WTC11 (cell line): ENCODE measurements at regions not wholly inside any gene's neighbourhood (a gene's known extent, or its start where the extent isn't known, plus 50 kb on each side); places are given as distances from the start of the nearest gene placed in this dataset.
A peak's percentile ranks its signal among the peaks of the same experiment; 100 is the strongest.

ENCODE experiments used
- ATAC-seq: fragments of 200-7000 bp; cut with Tn5 transposase; 2 replicates; pipeline ENCODE4 v1.10.0; 2021; ENCODE audit warnings: mild to moderate bottlenecking, moderate library complexity
- CTCF ChIA-PET: fragments of 300-600 bp; sonication (Branson Sonifier 250); formaldehyde crosslinking; loops from one replicate; lab custom pipeline; 2021; ENCODE audit warnings: antibody characterized with exemption; lab: Charles Lee
- POLR2A ChIA-PET: fragments of 350-600 bp; sonication (Branson Sonifier 250); formaldehyde crosslinking; loops from one replicate; lab custom pipeline; 2021; ENCODE audit warnings: antibody characterized with exemption; lab: Charles Lee
- DNase-seq: peaks from one replicate; pipeline ENCODE4 v3.0.0; 2021; ENCODE audit warnings: low spot score
- H3K27ac Mint-ChIP-seq: 2 replicates; pipeline ENCODE4 v1.8.0; 2021; ENCODE audit warnings: mixed read lengths
- H3K27me3 Mint-ChIP-seq: 2 replicates; pipeline ENCODE4 v1.8.0; 2021; ENCODE audit warnings: low read depth, mild to moderate bottlenecking, moderate library complexity, mixed read lengths
- H3K36me3 Mint-ChIP-seq: 2 replicates; pipeline ENCODE4 v1.8.0; 2021; ENCODE audit warnings: mixed read lengths
- H3K4me1 Mint-ChIP-seq: 2 replicates; pipeline ENCODE4 v1.8.0; 2022; ENCODE audit warnings: mixed read lengths
- H3K4me3 Mint-ChIP-seq: 2 replicates; pipeline ENCODE4 v1.8.0; 2021; ENCODE audit warnings: mild to moderate bottlenecking, moderate library complexity, mixed read lengths
- H3K9me3 Mint-ChIP-seq: 2 replicates; pipeline ENCODE4 v1.8.0; 2021; ENCODE audit warnings: mixed read lengths
- CBFB ChIP-seq: sonication (generic); formaldehyde crosslinking; IDR thresholded peaks from 2 replicates; pipeline ENCODE4 v1.8.1; 2022; ENCODE audit warnings: mild to moderate bottlenecking, low read depth, missing genetic modification reagents
- E2F5 ChIP-seq: sonication (generic); formaldehyde crosslinking; IDR thresholded peaks from 2 replicates; pipeline ENCODE4 v1.8.1; 2022; ENCODE audit warnings: mild to moderate bottlenecking, moderate library complexity, missing genetic modification reagents
- EMX1 ChIP-seq: fragments of 250-450 bp; sonication (Bioruptor Pico); IDR thresholded peaks from 2 replicates; pipeline ENCODE4 v1.8.0; 2021; ENCODE audit warnings: mild to moderate bottlenecking
- ESRRA ChIP-seq: sonication (generic); formaldehyde crosslinking; IDR thresholded peaks from 2 replicates; pipeline ENCODE4 v1.8.1; 2022; ENCODE audit warnings: mild to moderate bottlenecking, missing genetic modification reagents, borderline replicate concordance
- FOXP1 ChIP-seq: sonication (generic); formaldehyde crosslinking; IDR thresholded peaks from 2 replicates; pipeline ENCODE4 v1.8.0; 2022; ENCODE audit warnings: missing genetic modification reagents, mild to moderate bottlenecking, moderate library complexity, borderline replicate concordance
- HMGA2 ChIP-seq: fragments of 250-450 bp; sonication (Bioruptor Pico); IDR thresholded peaks from 2 replicates; pipeline ENCODE4 v1.4.0; 2021; ENCODE audit warnings: mild to moderate bottlenecking, moderate library complexity
- JAZF1 ChIP-seq: fragments of 250-450 bp; sonication (Bioruptor Pico); IDR thresholded peaks from 2 replicates; pipeline ENCODE4 v1.9.0; 2021; ENCODE audit warnings: moderate library complexity, mild to moderate bottlenecking, inconsistent platforms
- MAX ChIP-seq: sonication (generic); formaldehyde crosslinking; IDR thresholded peaks from 2 replicates; pipeline ENCODE4 v1.8.0; 2022; ENCODE audit warnings: mild to moderate bottlenecking, missing genetic modification reagents
- NFATC4 ChIP-seq: fragments of 250-450 bp; sonication (Bioruptor Pico); IDR thresholded peaks from 2 replicates; pipeline ENCODE4 v1.9.0; 2021; ENCODE audit warnings: mild to moderate bottlenecking
- NFE2L1 ChIP-seq: sonication (generic); formaldehyde crosslinking; IDR thresholded peaks from 2 replicates; pipeline ENCODE4 v1.8.1; 2023; ENCODE audit warnings: missing genetic modification reagents
- NR3C1 ChIP-seq: sonication (generic); formaldehyde crosslinking; conservative IDR thresholded peaks from 2 replicates; pipeline ENCODE4 v1.8.1; 2023; ENCODE audit warnings: low read depth, mild to moderate bottlenecking, missing genetic modification reagents
- STAT6 ChIP-seq: sonication (generic); formaldehyde crosslinking; conservative IDR thresholded peaks from 2 replicates; pipeline ENCODE4 v1.8.1; 2023; ENCODE audit warnings: mild to moderate bottlenecking, low read depth, missing genetic modification reagents, moderate library complexity
- USF2 ChIP-seq: sonication (generic); formaldehyde crosslinking; IDR thresholded peaks from 2 replicates; pipeline ENCODE4 v1.8.1; 2023; ENCODE audit warnings: mild to moderate bottlenecking, missing genetic modification reagents, moderate library complexity
- ZNF121 ChIP-seq: sonication (generic); formaldehyde crosslinking; IDR thresholded peaks from 2 replicates; pipeline ENCODE4 v1.8.0; 2023; ENCODE audit warnings: missing genetic modification reagents
- ZNF281 ChIP-seq: sonication (generic); formaldehyde crosslinking; IDR thresholded peaks from 2 replicates; pipeline ENCODE4 v1.8.0; 2023; ENCODE audit warnings: mild to moderate bottlenecking, missing genetic modification reagents
- ZNF317 ChIP-seq: sonication (generic); formaldehyde crosslinking; IDR thresholded peaks from 2 replicates; pipeline ENCODE4 v1.8.1; 2023; ENCODE audit warnings: low read depth, mild to moderate bottlenecking, moderate library complexity, missing genetic modification reagents, borderline replicate concordance
- ZNF512 ChIP-seq: sonication (generic); formaldehyde crosslinking; IDR thresholded peaks from 2 replicates; pipeline ENCODE4 v1.8.1; 2022; ENCODE audit warnings: missing genetic modification reagents, borderline replicate concordance
- ZNF671 ChIP-seq: fragments of 250-450 bp; sonication (Bioruptor Pico); IDR thresholded peaks from 2 replicates; pipeline ENCODE4 v1.8.0; 2021; ENCODE audit warnings: mild to moderate bottlenecking

- ChIA-PET CTCF (interaction anchor here (0.9 kb wide), 1 partner anchor 212 kb away, joined by 3 read pairs; no protein-coding TSS in a partner anchor), POLR2A (no interaction called here)
- H3K4me3 Mint-ChIP-seq, result no peak overlapping the region
- H3K27ac Mint-ChIP-seq, result no peak overlapping the region
- DNase-seq (no peak), ATAC-seq (no peak)
- no peaks in the 10 kb centered on the region; the same call in 1 of the 2 replicates for H3K36me3 Mint-ChIP-seq
- H3K27me3 Mint-ChIP-seq, result no peaks in the 10 kb centered on the region
- peaks cover 2% of the 10 kb centered on the region; the same call in 1 of the 2 replicates for H3K4me1 Mint-ChIP-seq
- TF ChIP-seq ESRRA (CRISPR knock-in tag), result no peak
- H3K9me3 Mint-ChIP-seq, result peaks cover 14% of the 10 kb centered on the region; the same call in 1 of the 2 replicates
Observed at GRCh38 chr10:89144836-89145235, 62.3 kb downstream of the CH25H start.

GRCh38 chr10:89142590-89142989 lies 64.5 kb downstream of the CH25H start:
- Mint-ChIP-seq H3K27me3 (no peaks in the 10 kb centered on the region), H3K9me3 (0 out of 2 replicates have a peak, but pooled peaks cover 7% of the 10 kb centered on the region), H3K36me3 (no peaks in the 10 kb centered on the region)
- ChIA-PET CTCF (no interaction called here), POLR2A (no interaction called here)
- no peak for DNase-seq
- peak; percentile 76; the same call in 1 of the 2 replicates for TF ChIP-seq ZNF512
- no peak for TF ChIP-seq USF2 (CRISPR knock-in tag)
- TF ChIP-seq, all 79 proteins: peak for 1
- no peak overlapping the region for H3K27ac Mint-ChIP-seq
- no peak overlapping the region for H3K4me3 Mint-ChIP-seq
- H3K4me1 Mint-ChIP-seq, result peaks cover 2% of the 10 kb centered on the region; the same call in 1 of the 2 replicates
- no peak for ATAC-seq

- H3K27ac Mint-ChIP-seq, result no peak overlapping the region
- no peak overlapping the region for H3K4me3 Mint-ChIP-seq
- H3K9me3 Mint-ChIP-seq, result 0 out of 2 replicates have a peak, but pooled peaks cover 6% of the 10 kb centered on the region
- ChIA-PET POLR2A (no interaction called here), CTCF (no interaction called here)
- ATAC-seq, result no peak
- peaks cover 2% of the 10 kb centered on the region; the same call in 1 of the 2 replicates for H3K4me1 Mint-ChIP-seq
- H3K27me3 Mint-ChIP-seq, result no peaks in the 10 kb centered on the region
- H3K36me3 Mint-ChIP-seq, result no peaks in the 10 kb centered on the region
- TF ChIP-seq EMX1 (no peak), CBFB (CRISPR knock-in tag) (no peak), ZNF281 (CRISPR knock-in tag) (no peak), E2F5 (CRISPR knock-in tag) (no peak), FOXP1 (CRISPR knock-in tag) (no peak), ZNF121 (CRISPR knock-in tag) (no peak), JAZF1 (CRISPR knock-in tag) (no peak), ZNF317 (no peak), STAT6 (CRISPR knock-in tag) (no peak), NFE2L1 (no peak), MAX (no peak), NR3C1 (CRISPR knock-in tag) (no peak), ZNF671 (no peak), NFATC4 (CRISPR knock-in tag) (no peak), HMGA2 (no peak)
- TF ChIP-seq, all 79 proteins: peak for 0
- no peak for DNase-seq
Observed at GRCh38 chr10:89138755-89139490, 68.2 kb downstream of the CH25H start.
